Endothelial cell of umbilical vein (primary cell): ENCODE measurements at regions not wholly inside any gene's neighbourhood (a gene's known extent, or its start where the extent isn't known, plus 50 kb on each side); places are given as distances from the start of the nearest gene placed in this dataset.

Experiments
- BruUV-seq: library from RNA; stranded (reverse); fragments of 400-500 nt; replicated peaks from 2 replicates; lab custom pipeline; 2021; lab: Mats Ljungman, UMichigan
- CTCF ChIA-PET: fragments of 300-600, 350-600 bp; sonication (Branson Sonifier 250); formaldehyde crosslinking; loops from one replicate; lab custom pipeline; 2021; ENCODE audit warnings: antibody characterized with exemption, inconsistent platforms; lab: Charles Lee
- POLR2A ChIA-PET: fragments of 300-600, 350-600 bp; sonication (Branson Sonifier 250); formaldehyde crosslinking; loops from one replicate; lab custom pipeline; 2021; ENCODE audit warnings: antibody characterized with exemption, inconsistent platforms; lab: Charles Lee
- DNase-seq: peaks from one replicate; pipeline ENCODE4 v3.0.0-alpha.2; 2011; ENCODE audit warnings: low read depth, low spot score
- FAIRE-seq: peaks from 2 replicates; lab custom pipeline; 2011; peaks lifted over from hg19 to GRCh38; lab: Jason Lieb, UNC
- H2AFZ ChIP-seq: 2 replicates; pipeline ENCODE4 v1.6.0; 2012; ENCODE audit warnings: low read depth, low read length, control low read depth, inconsistent platforms
- H3K27ac ChIP-seq: 2 replicates; pipeline ENCODE4 v1.5.1; 2011; ENCODE audit warnings: low read depth, mild to moderate bottlenecking, control low read depth, low read length, moderate library complexity; ENCODE audit not compliant: insufficient read depth
- H3K27me3 ChIP-seq, 2 experiments: 2 replicates each; pipeline versions ENCODE4 v1.6.0 to v1.6.1; 2011; ENCODE audit warnings: low read length in 2 of 2, mixed read lengths in 1 of 2; ENCODE audit not compliant: control insufficient read depth in 2 of 2, insufficient read depth in 2 of 2
- H3K36me3 ChIP-seq, 2 experiments: 2 replicates in 1 of 2; 3 replicates in 1 of 2; pipeline ENCODE4 v1.5.1; 2011; ENCODE audit warnings: low read length in 2 of 2, mild to moderate bottlenecking in 1 of 2, moderate library complexity in 1 of 2; ENCODE audit not compliant: control insufficient read depth in 2 of 2, insufficient read depth in 2 of 2; ENCODE audit errors: extremely low read depth in 1 of 2
- H3K4me1 ChIP-seq: 3 replicates; pipeline ENCODE4 v1.5.1; 2011; ENCODE audit warnings: mild to moderate bottlenecking, low read length; ENCODE audit not compliant: control insufficient read depth, insufficient read depth; ENCODE audit errors: extremely low read depth
- H3K4me2 ChIP-seq: 2 replicates; pipeline ENCODE4 v1.6.1; 2011; ENCODE audit warnings: low read length, control low read depth, mixed read lengths; ENCODE audit not compliant: insufficient read depth
- H3K4me3 ChIP-seq, 3 experiments: fragments of 200-600 bp in 1 of 3; sonication (generic), shearing (Covaris generic) in 1 of 3; replicated peaks in 1 of 3; 2 replicates each; pipeline ENCODE4 v1.5.1; 2011 to 2016; ENCODE audit warnings: control low read depth in 3 of 3, low read length in 3 of 3, mild to moderate bottlenecking in 2 of 3, inconsistent platforms in 1 of 3, low read depth in 1 of 3, moderate library complexity in 1 of 3; ENCODE audit not compliant: insufficient read depth in 1 of 3
- H3K79me2 ChIP-seq: 2 replicates; pipeline ENCODE4 v1.6.0; 2012; ENCODE audit warnings: low read length, inconsistent platforms; ENCODE audit not compliant: control insufficient read depth, insufficient read depth
- H3K9ac ChIP-seq: replicated peaks from 2 replicates; pipeline ENCODE3; 2011; ENCODE audit warnings: low read length, control low read depth; ENCODE audit not compliant: insufficient read depth; ENCODE audit errors: extremely low read depth
- H3K9me1 ChIP-seq: replicated peaks from 3 replicates; pipeline ENCODE4 v1.6.0; 2011; ENCODE audit warnings: mild to moderate bottlenecking, low read length; ENCODE audit not compliant: control insufficient read depth, insufficient read depth; ENCODE audit errors: extremely low read depth
- H3K9me3 ChIP-seq: replicated peaks from 2 replicates; pipeline ENCODE4 v1.5.1; 2012; ENCODE audit warnings: low read length, inconsistent platforms; ENCODE audit not compliant: control insufficient read depth, insufficient read depth
- H4K20me1 ChIP-seq: replicated peaks from 2 replicates; pipeline ENCODE3; 2011; ENCODE audit warnings: mild to moderate bottlenecking, low read length; ENCODE audit not compliant: control insufficient read depth, insufficient read depth; ENCODE audit errors: extremely low read depth
- CTCF ChIP-seq, 2 donors: IDR thresholded peaks; 1 replicate in 1 of 2; 2 replicates in 1 of 2; pipeline ENCODE4 v1.5.1; 2011; ENCODE audit warnings: low read length in 2 of 2, mild to moderate bottlenecking in 2 of 2, moderate library complexity in 2 of 2, control low read depth in 1 of 2, inconsistent platforms in 1 of 2, low read depth in 1 of 2; ENCODE audit not compliant: insufficient read depth in 1 of 2; ENCODE audit errors: extremely low read depth in 1 of 2
- EZH2 ChIP-seq: IDR thresholded peaks from 2 replicates; pipeline ENCODE4 v1.6.1; 2012; ENCODE audit warnings: borderline replicate concordance, low read depth, mild to moderate bottlenecking, moderate library complexity, low read length, inconsistent platforms; ENCODE audit not compliant: severe bottlenecking
- FOS ChIP-seq: IDR thresholded peaks from 2 replicates; pipeline ENCODE4 v1.6.1; 2011; ENCODE audit warnings: mild to moderate bottlenecking, low read length, moderate library complexity, borderline replicate concordance; ENCODE audit not compliant: insufficient read depth
- GATA2 ChIP-seq: IDR thresholded peaks from 2 replicates; pipeline ENCODE4 v1.7.0; 2011; ENCODE audit warnings: low read depth, mild to moderate bottlenecking, moderate library complexity, mixed read lengths, low read length; ENCODE audit not compliant: insufficient read length, insufficient read depth
- JUN ChIP-seq: IDR thresholded peaks from 2 replicates; pipeline ENCODE4 v1.6.1; 2011; ENCODE audit warnings: borderline replicate concordance, low read depth; ENCODE audit not compliant: insufficient read length, insufficient read depth
- MAX ChIP-seq: IDR thresholded peaks from 2 replicates; pipeline ENCODE4 v1.6.1; 2011; ENCODE audit not compliant: insufficient read depth, insufficient read length
- MYC ChIP-seq: IDR thresholded peaks from one replicate; pipeline ENCODE4 v1.6.1; 2011; ENCODE audit warnings: mild to moderate bottlenecking, low read depth, low read length
- POLR2A ChIP-seq: IDR thresholded peaks from 2 replicates; pipeline ENCODE4 v1.6.1; 2012; ENCODE audit warnings: low read depth, mild to moderate bottlenecking, control low read depth, low read length
- POLR2AphosphoS5 ChIP-seq: IDR thresholded peaks from 2 replicates; pipeline ENCODE4 v1.6.1; 2012; ENCODE audit warnings: low read depth, mild to moderate bottlenecking, control low read depth, low read length, moderate library complexity; ENCODE audit not compliant: insufficient read depth
- dilution Hi-C: fragments of 300-500 bp; cut with MboI; formaldehyde crosslinking; loops from one replicate; pipeline ENCODE4 v1.15.0; 2019; ENCODE audit warnings: low sequenced_read_pairs; ENCODE audit not compliant: extremely low pct_ligation_motif_present
- intact Hi-C: fragments of 100-400 bp; cut with micrococcal nuclease; formaldehyde crosslinking; loops from one replicate; pipeline ENCODE4 v1.10.0; 2022

GRCh38 chr1:42002220-42002619, 83.5 kb upstream of the HIVEP3 start:
- no TSS peak for BruUV-seq
- dilution Hi-C loops = no loop called here
- intact Hi-C loops = no loop called here
- no peaks in the 10 kb centered on the region for H3K4me1 ChIP-seq
- no peak overlapping the region for H3K4me3 ChIP-seq
- H3K9ac ChIP-seq = no peak overlapping the region
- H3K4me2 ChIP-seq = no peak overlapping the region
- no peaks in the 10 kb centered on the region for H4K20me1 ChIP-seq
- ChIA-PET POLR2A (no interaction called here), CTCF (no interaction called here)
- no peaks in the 10 kb centered on the region for H3K9me3 ChIP-seq
- FAIRE-seq (no peak), DNase-seq (no peak)
- no peaks in the 10 kb centered on the region for H3K9me1 ChIP-seq
- H3K79me2 ChIP-seq = no peaks in the 10 kb centered on the region
- TF ChIP-seq EZH2 (no peak), JUN (no peak), POLR2A (no peak), MYC (no peak), FOS (no peak), MAX (no peak), POLR2AphosphoS5 (no peak), GATA2 (no peak), CTCF (IDR thresholded peaks at IDR 0.05; ENCODE audit: extremely low read depth in 1 of 2, insufficient read depth in 1 of 2, low read depth in 1 of 2, low read length in 2 of 2) (no peak)
- H2AFZ ChIP-seq = no peak overlapping the region
- no peak overlapping the region for H3K27ac ChIP-seq
- no peaks in the 10 kb centered on the region for H3K27me3 ChIP-seq
- no peaks in the 10 kb centered on the region for H3K36me3 ChIP-seq
